ENCODE measurements at regions not wholly inside any gene's neighbourhood (a gene's known extent, or its start where the extent isn't known, plus 50 kb on each side); places are given as distances from the start of the nearest gene placed in this dataset.

- in situ Hi-C loops (cut with HindIII; ENCODE audit: low pct_unique_long_range_greater_than_20kb, low sequenced_read_pairs): no loop called here
- DNase-seq (ENCODE audit: low read depth, low spot score): no peak
These were observed 76.7 kb upstream of the LPP start for GRCh38 chr3:188077160-188077799.

GRCh38 chr3:188080091-188080490 lies 73.9 kb upstream of the LPP start:
- DNase-seq (ENCODE audit: low read depth, low spot score): no peak
- in situ Hi-C loops (cut with HindIII; ENCODE audit: low pct_unique_long_range_greater_than_20kb, low sequenced_read_pairs): no loop called here

- in situ Hi-C loops (cut with HindIII; ENCODE audit: low pct_unique_long_range_greater_than_20kb, low sequenced_read_pairs): no loop called here
- no peak for DNase-seq (ENCODE audit: low read depth, low spot score)
These were observed 71.9 kb upstream of the LPP start for GRCh38 chr3:188082031-188082430.

- no peak for DNase-seq (ENCODE audit: low read depth, low spot score)
- in situ Hi-C loops (cut with HindIII; ENCODE audit: low pct_unique_long_range_greater_than_20kb, low sequenced_read_pairs): no loop called here
These were observed 71.5 kb upstream of the LPP start for GRCh38 chr3:188082450-188082849.

GRCh38 chr3:188083011-188083410 lies 70.9 kb upstream of the LPP start:
- no peak for DNase-seq (ENCODE audit: low read depth, low spot score)
- in situ Hi-C loops (cut with HindIII; ENCODE audit: low pct_unique_long_range_greater_than_20kb, low sequenced_read_pairs): no loop called here

GRCh38 chr3:188084752-188085583 lies 69.0 kb upstream of the LPP start:
- in situ Hi-C loops (cut with HindIII; ENCODE audit: low pct_unique_long_range_greater_than_20kb, low sequenced_read_pairs): no loop called here
- no peak for DNase-seq (ENCODE audit: low read depth, low spot score)

GRCh38 chr3:188085584-188086560 lies 68.1 kb upstream of the LPP start:
- DNase-seq (ENCODE audit: low read depth, low spot score): no peak
- in situ Hi-C loops (cut with HindIII; ENCODE audit: low pct_unique_long_range_greater_than_20kb, low sequenced_read_pairs): no loop called here

GRCh38 chr3:188088948-188089685 lies 64.8 kb upstream of the LPP start:
- in situ Hi-C loops (cut with HindIII; ENCODE audit: low pct_unique_long_range_greater_than_20kb, low sequenced_read_pairs): no loop called here
- no peak for DNase-seq (ENCODE audit: low read depth, low spot score)

- in situ Hi-C loops (cut with HindIII; ENCODE audit: low pct_unique_long_range_greater_than_20kb, low sequenced_read_pairs): no loop called here
- DNase-seq (ENCODE audit: low read depth, low spot score): no peak
These were observed 63.2 kb upstream of the LPP start for GRCh38 chr3:188090620-188091309.

GRCh38 chr3:188091746-188092145 lies 62.2 kb upstream of the LPP start:
- in situ Hi-C loops (cut with HindIII; ENCODE audit: low pct_unique_long_range_greater_than_20kb, low sequenced_read_pairs): no loop called here
- no peak for DNase-seq (ENCODE audit: low read depth, low spot score)

- in situ Hi-C loops (cut with HindIII; ENCODE audit: low pct_unique_long_range_greater_than_20kb, low sequenced_read_pairs): no loop called here
- no peak for DNase-seq (ENCODE audit: low read depth, low spot score)
These were observed 61.3 kb upstream of the LPP start for GRCh38 chr3:188092648-188093047.

GRCh38 chr3:188095431-188095830 lies 58.5 kb upstream of the LPP start:
- no peak for DNase-seq (ENCODE audit: low read depth, low spot score)
- in situ Hi-C loops (cut with HindIII; ENCODE audit: low pct_unique_long_range_greater_than_20kb, low sequenced_read_pairs): no loop called here

- no peak for DNase-seq (ENCODE audit: low read depth, low spot score)
- in situ Hi-C loops (cut with HindIII; ENCODE audit: low pct_unique_long_range_greater_than_20kb, low sequenced_read_pairs): no loop called here
These were observed 56.2 kb upstream of the LPP start for GRCh38 chr3:188097791-188098190.

- DNase-seq (ENCODE audit: low read depth, low spot score): no peak
- in situ Hi-C loops (cut with HindIII; ENCODE audit: low pct_unique_long_range_greater_than_20kb, low sequenced_read_pairs): no loop called here
These were observed 54.0 kb upstream of the LPP start for GRCh38 chr3:188099907-188100306.

- in situ Hi-C loops (cut with HindIII; ENCODE audit: low pct_unique_long_range_greater_than_20kb, low sequenced_read_pairs): no loop called here
- no peak for DNase-seq (ENCODE audit: low read depth, low spot score)
These were observed 51.0 kb upstream of the LPP start for GRCh38 chr3:188102861-188103547.

- DNase-seq (ENCODE audit: low read depth, low spot score): no peak
- in situ Hi-C loops (cut with HindIII; ENCODE audit: low pct_unique_long_range_greater_than_20kb, low sequenced_read_pairs): no loop called here
These were observed 49.9 kb upstream of the LPP start for GRCh38 chr3:188104050-188104449.

All from SK-MEL-5 (cell line).